ENCODE measurements at regions not wholly inside any gene's neighbourhood (a gene's known extent, or its start where the extent isn't known, plus 50 kb on each side); places are given as distances from the start of the nearest gene placed in this dataset.

DNA sequence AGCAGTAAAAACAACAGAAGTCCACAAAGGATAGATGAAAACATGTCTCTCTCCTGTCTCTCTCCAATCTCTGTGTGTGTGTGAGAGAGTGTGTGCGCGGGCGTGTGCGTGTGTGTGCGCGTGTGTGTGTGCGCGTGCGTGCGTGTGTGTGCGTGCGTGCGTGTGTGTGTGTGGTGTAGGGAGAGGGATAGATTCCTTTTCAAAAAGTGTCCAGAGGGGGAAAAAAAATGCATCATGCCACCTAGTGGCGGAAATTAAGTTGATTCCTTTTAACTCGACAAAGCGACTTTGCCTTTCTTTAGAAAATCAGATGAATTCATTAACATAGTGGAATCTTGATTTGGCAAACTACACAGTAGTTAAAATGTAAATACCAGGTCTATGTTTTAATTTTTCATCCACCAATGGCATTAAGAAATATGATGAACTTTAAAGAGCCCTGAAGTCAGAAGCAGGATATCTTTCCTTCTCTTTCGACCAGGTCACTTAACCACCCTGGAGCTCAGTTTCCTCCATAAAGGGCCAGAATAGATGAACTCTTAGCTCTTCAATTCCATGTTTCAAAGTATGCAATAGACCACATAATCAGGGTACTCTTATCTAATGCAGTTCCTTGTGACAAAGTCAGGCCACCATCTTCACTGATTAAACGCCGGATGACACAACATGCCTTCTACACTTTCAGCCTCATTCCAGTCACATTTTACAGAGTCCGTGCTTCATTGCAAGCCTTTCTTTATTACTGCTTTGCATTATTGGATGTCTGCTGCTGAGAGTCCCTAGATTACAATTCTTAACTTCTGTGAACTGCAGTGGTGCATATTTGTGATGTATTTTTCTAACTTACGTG, 162.8 kb downstream of the FBXO8 start:
- peak; percentile 19 for DNase-seq (ENCODE audit: low read depth)

DNA sequence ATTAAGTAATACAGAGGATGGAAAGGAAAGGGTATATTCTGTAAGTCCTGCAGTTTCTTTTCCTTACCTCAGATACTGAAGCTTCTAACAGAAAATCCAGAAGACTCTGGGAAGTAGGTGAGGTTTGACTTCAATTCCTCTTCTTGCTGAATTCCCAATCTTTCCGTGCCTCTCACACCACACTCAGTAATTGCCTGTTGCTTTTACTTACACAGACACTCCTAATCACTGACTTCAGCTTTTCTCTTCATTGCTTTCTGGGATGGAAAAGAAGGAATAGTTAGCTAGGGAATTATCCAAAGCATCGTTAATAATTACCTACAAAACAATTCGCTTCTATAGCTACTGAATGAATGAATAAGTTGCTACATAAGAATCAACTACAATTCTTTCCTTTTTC, 163.6 kb downstream of the FBXO8 start:
- no peak for DNase-seq (ENCODE audit: low read depth)

DNA sequence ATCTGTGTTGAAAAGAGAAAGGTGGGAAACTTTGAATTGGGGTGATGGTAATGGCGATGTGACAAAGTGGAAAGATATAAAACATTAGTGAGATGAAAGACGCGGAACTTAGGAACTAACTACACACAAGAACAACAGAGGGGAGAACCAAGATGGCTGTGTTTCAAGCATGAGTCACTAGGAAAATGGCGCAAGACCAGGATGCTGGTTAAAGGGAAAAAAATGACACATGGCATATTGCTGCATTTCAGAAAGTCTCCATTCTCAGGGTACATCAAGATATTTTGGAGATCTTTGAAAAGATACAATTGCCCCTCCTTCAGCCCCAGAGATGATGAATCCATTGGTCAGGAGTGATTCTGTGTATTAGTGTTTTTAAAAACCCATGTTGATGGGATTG, 164.4 kb downstream of the FBXO8 start:
- no peak for DNase-seq (ENCODE audit: low read depth)

DNA sequence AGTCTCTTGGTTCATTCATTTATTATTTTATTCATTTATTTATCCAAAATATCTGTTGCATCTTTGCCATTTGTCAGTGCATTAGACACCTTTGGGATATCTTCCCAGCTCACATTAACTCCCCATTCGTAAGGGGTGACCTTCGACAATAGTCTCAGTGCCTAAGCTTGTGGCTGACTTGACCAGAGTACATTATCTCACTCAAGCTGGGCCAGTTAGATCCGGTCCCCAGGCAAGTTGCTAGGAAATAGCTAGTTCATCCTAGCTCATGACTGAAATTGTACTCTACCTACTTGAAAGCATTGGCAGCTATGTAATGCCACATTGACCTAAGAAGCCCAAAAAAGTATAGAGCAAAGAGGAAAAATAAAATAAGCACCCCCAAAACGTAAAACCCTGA, 165.3 kb downstream of the FBXO8 start:
- no peak for DNase-seq (ENCODE audit: low read depth)

DNA sequence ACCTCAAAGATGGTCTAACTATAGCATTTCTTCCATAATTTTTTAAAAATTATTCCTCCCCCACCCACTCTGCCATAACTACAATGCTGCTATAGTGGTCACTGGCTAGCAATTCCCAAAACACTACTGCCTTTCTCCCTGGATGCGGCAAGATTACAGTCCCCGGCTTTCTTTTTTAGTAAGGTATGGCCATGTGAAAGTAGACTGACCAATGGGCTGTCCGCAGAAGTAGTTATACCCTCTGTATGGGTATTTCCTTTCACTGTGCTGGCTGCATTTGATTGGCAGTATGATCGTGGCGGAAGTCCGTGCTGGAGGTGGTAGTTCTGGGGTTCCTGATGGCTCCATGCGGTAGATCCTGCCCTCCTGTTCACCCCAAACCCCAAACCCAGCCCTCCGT, 166.0 kb downstream of the FBXO8 start:
- DNase-seq (ENCODE audit: low read depth), result no peak

DNA sequence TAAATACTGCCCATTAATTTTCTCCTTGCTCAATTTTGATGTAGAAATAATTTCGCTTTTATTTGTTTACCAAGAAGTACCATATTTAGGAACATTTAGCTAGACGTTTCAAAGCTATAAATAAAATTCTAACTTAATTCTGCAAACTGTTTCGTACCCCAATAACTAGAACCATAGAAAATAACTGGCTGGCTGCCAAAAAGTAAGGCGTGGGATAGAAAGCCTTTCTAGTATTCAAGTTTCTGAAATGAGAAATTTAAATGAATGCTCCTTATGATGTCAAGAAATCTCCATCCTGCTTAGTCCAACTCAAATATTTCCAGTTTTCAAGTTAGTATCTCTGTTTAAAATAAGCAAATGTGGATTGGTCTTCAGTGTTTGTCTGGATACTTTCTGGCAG, 167.4 kb downstream of the FBXO8 start:
- no peak for DNase-seq (ENCODE audit: low read depth)

DNA sequence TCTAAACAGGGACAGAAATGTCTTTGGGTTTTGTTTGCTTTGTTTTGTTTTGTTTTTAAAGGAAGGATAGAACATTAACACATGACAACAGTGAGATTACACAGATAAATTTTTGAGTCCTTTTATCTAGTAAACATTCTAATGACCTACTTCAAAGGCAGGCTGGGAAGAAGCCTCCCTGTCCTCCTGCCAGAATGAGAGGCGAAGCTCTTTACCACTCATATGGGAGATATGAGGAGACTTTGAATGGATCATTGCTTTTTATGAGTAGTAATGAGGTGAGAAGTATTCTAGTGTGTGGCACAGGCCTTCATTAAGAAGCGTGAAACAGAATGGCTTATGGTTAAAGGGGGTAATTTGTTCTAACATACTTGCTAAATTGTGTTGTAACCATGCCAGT, 172.0 kb downstream of the FBXO8 start:
- DNase-seq (ENCODE audit: low read depth), result no peak

DNA sequence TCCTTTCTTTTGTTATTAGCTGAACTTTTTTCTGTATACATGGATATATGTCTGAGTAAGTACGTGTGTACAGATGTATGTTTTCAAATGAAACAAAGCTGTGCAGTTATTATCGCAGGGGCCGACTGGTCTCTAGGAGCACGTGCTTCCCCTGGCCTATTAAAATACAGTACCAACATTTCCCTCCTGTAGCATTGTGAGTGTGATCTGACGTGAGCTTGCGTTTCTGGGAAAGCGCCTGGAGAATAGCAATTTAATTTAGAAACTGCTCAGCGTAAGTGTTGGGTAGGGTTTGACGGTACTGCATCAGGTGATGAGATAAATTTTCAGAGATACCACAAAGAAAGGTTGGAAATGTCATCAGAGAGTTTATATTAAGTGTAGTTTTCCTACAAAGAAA, 173.3 kb downstream of the FBXO8 start:
- DNase-seq (ENCODE audit: low read depth), result no peak

DNA sequence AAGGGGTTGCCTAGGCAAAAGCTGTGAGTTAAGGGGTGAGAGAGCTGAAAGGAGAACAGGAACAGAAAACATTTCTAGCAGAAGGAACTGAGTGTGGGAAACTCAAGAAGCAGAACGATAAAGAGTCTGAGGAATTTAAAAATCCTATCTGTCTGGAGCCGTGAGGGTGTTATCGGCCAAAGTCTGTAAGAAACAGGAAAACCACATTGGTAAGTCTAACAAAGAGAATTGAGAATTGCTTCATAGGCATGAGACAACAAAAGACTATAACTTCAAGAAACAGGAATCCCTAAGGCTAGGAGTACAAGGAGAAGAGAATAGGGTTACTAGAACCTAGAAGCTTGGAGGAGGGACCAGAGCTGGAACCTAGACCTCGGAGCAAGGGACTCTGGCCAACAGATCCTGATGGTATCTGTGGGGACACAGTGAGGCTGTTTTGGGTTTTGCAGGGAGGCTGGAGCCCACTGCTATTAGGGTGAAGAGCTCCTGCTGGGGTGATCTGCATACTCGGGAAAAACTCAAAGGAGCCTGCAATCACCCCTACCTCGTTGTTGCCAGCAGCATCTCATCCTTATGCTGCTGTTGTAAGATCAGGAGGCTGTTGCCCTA, 175.6 kb downstream of the FBXO8 start:
- DNase-seq (ENCODE audit: low read depth), result no peak

DNA sequence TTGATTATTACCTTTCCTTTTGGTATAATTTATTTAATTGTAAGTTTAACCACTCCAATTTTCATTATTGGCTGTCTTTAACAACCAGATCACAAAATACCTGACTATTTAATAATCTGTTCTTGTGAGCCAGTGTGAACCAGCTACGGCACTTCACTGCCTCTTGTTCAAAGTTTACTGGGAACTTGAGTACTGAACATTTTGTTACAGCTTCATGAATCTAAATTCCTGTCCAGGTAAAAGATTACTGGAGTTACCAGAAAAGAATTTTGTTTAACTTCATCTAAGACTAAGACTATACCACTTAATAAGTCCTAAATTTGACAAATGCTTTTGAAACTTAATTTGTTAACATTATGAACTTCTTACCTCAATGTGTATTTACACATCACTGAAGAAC, 178.3 kb downstream of the FBXO8 start:
- DNase-seq (ENCODE audit: low read depth), result no peak

DNA sequence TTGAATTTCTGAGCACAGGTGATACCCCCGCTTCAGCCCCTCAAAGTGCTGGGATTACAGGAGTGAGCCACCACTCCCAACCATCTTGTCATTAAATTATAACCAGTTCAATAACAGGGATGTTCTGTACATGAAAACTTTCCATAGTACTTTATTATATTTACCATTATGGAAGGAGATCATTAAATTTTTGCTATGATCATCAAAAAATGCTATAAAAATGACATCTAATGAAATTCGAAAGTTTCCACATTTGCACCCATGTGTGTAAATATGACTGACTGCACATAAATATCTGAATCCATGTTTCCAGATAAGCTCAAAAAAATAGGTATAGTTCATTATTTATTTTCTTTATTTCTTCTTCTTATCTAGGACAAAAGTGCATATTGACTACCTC, 182.6 kb downstream of the FBXO8 start:
- DNase-seq (ENCODE audit: low read depth), result no peak

DNA sequence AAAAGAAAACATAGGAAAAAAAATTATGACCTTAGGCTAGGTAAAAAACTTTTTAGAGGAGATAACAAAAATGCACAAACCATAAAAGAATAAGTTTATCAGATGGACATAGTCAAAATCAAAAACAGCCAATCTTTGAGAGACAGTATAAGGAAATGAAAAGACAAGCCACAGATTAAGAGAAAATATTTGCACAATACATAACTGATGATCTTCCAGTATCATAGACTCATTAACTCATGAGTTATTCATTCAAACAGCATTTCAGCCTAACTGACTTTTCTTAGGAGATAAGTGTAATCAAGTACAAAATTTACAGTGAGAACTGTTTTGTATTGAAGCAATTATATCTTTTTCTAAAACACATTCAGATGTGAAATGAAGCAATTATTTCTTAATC, 183.8 kb downstream of the FBXO8 start:
- no peak for DNase-seq (ENCODE audit: low read depth)

DNA sequence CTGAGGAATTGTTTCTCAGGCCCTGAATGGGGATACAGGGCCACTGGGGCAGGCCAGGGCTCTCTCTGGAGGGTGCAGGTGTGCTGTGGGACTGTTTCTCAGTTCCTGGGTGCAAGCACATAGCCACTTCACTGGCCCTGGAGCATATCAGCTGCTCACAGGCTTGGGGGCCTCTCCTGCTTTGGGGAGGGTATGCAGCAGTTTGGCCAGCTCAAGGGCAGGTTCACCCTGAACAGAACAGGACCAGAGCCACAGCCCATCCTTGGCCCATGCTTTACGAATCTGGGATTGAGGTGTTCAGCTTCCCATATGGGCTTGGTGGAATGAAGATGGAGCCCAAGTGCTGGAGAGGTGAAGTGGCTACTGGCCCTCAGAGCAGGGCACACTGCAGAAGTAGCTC, 186.5 kb downstream of the FBXO8 start:
- DNase-seq (ENCODE audit: low read depth), result no peak

DNA sequence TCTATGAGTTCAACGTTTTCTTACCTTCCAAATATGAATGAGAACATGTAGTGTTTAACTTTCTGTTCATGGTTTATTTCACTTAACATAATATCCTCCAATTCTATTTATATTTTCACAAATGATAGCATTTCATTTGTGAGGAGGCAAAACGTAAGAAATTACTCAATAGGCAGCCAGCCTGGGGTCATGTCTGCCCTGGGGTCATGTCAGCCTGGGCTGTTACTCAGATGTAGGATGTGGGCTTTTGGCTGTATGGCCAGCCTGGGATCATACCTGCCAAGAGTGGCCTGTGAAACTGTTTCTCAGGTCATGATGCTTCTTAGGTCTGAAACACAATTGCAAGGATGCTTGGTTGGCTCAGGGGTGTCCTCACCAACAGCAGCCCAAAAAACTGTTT, 187.0 kb downstream of the FBXO8 start:
- DNase-seq (ENCODE audit: low read depth), result no peak

DNA sequence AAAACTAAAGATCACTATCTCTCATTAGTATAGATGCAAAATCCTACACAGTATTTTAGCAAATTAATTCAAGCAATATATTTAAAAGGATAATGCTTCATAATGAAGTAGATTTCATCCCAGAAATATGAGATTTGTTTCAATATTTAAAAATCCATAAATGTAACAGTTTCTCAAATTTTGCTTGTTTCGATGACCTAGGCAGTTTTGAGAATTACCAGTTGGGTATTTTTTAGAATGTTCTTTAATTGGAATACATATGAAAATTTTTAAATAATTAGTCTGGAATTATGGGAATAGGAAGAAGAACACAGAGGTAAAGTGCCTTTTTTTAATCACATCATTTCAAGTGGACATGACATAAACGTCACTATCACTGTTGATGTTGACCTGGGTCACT, 192.3 kb downstream of the FBXO8 start:
- no peak for DNase-seq (ENCODE audit: low read depth)

DNA sequence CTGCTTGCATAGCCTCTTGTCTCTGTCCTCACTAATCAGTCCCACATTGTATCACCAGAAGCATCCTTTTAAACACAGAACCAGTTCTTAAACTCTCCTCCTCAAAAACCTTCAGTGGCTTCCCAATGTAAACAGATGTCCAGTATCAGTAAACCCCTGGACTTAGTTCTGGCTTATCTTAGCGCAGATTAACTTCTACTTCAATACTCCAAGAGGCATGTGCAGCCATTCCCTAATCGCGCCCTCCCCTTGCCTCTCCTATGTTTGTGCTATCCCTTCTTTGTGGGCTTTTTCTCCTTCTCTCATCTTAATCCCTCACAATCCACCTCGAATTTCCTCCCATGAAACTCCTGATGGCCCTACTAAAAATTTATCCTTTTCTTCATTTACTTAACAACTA, 193.8 kb downstream of the FBXO8 start:
- no peak for DNase-seq (ENCODE audit: low read depth)

DNA sequence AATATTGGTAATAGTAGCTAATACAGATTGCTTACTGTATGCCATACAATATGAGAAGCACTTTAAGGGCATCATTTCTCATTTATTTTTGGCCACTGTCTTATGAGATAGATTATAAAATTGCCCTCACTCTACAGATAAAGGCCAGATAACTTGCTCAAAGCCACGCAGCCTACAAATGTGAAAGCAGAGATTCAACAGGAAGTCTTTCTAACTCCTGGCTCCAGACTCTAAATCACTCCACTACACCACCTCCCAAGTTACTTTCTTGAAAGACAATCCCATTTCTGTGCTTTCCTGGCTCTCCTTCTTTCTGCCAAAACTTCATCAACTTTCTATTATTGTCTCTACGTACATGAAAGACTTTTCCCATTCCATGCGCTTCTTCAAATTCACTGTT, 194.7 kb downstream of the FBXO8 start:
- no peak for DNase-seq (ENCODE audit: low read depth)

DNA sequence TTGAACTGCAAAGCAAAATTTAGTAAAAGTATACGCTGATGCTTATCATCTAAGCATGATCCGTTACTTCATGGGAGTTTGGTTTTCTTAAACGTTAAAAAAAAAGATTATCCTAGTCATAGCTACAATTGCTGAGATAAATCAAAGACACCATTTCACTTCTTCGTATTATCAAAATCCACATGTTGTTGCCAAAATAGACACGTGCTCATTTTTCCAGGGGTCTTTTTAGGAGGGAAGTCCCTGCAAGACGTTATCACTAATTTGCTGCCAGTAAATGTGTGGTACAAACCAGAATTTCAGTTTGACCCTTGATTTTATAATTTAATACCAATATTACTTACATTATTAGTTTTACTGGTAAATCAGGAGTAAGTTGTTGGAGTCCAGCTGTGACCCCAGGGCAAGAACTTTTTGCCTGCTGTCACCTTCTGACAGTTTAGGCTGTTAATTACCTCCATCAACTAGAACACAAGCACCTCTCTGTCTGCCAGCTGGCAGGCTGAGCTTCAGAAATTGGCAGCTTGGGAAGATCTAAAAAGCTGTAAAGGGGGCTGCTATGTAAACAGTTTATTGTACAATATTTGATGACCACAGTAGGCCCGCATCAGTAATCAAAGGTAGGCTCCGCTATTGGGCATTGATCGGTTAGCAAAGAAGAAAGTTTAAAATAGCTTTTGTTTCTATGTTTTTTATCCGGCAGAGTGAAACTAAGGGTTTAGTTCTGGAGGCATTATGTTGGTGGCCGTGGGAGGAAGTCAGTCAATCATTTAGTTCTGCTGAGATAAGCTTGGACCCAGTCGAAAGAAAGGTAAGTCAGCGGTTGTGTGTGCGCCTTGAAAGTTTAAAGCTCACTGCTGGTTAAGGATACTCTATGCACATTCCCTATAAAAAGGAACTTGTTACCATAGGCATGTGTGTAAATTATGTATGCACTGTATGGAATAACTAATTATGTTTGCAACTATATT, 196.4 kb downstream of the FBXO8 start:
- no peak for DNase-seq (ENCODE audit: low read depth)

DNA sequence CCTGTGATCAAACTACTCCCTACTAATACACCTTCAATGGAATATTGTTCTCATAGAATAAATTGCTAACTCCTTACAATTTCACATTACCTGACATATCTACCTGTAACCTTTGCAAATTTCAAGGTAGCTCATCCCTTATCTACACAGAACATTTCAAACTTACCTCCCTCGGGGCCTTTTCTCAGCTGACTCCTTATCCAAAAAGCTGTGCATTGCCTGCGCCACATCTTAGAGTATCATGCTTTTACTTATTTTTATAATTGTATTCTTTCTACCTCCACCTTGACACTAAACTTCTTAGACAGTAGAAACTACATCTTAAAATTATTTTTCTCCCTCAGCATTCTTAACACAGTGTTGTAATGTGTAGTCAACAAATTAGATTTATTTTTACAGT, 198.5 kb downstream of the FBXO8 start:
- DNase-seq (ENCODE audit: low read depth), result no peak

DNA sequence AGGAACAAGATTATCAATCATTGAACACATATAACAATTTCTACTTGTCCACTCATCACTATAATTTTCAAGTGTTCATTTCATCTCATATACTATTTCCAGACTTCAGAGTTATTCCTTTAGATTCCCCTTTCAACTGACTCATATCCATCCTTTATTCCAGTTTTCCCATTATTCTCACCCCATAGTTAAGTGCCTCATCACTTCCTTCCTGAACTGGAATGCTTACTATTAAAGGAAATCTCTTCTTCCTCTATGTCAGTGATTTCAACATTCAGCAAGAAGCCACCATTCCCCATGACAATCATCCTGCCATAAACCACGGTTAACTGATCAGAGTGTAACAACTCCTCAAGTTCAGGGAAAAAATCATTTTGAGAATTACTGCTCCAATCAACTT, 198.9 kb downstream of the FBXO8 start:
- DNase-seq (ENCODE audit: low read depth), result no peak

DNA sequence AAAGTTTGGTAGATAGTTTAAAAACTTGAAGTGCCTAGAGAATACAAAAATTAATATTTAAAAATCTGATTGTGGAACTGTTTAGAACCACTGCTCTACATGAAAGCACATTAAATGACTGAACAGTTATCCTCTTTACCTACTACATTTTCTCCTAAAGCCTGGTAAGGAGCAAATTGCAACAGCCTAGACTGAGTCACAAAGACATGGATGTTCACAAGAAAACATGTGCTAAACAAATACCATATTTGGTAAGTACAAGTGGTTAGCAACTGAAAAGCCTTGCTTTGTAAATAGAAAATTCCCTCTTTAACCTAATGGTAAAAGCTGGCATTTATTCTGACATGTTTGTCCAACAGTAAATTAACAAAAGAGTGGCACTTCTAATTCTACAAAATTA, 203.1 kb downstream of the FBXO8 start:
- no peak for DNase-seq (ENCODE audit: low read depth)

DNA sequence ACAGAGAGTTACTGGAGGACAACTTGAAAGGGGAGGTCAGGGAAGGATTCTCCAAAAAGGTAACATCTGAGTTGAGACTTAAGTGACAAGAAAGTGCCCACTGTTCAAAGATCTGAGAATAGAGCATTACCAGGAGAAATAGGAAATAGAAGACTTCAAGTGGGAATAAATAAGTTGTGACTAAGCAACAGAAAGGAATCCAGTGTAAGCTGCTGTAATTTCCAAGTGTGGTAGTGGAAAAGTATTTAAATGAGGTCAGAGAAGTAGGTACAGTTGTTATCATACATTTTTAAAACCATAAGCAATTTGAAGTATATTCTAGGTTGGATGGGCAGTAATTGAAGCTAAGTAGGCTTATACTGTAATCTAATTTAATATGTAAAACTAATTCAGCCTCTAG, 211.9 kb downstream of the FBXO8 start:
- no peak for DNase-seq (ENCODE audit: low read depth)

All from forelimb muscle (tissue), 1 donor.